H9 (cell line): ENCODE measurements at regions not wholly inside any gene's neighbourhood (a gene's known extent, or its start where the extent isn't known, plus 50 kb on each side); places are given as distances from the start of the nearest gene placed in this dataset.

Source experiments
- DNase-seq: peaks from one replicate; pipeline ENCODE4 v3.0.0-alpha.2; 2017
- H2AFZ ChIP-seq: one replicate; pipeline ENCODE4 v1.6.1; 2013; ENCODE audit warnings: mild to moderate bottlenecking, low read length, control low read depth, moderate library complexity
- H2AK5ac ChIP-seq: 2 replicates; pipeline ENCODE4 v1.6.1; 2013; ENCODE audit warnings: low read length, control low read depth, mixed read lengths; ENCODE audit not compliant: insufficient read length
- H2BK120ac ChIP-seq: one replicate; pipeline ENCODE4 v1.6.1; 2013; ENCODE audit warnings: low read depth, mild to moderate bottlenecking, low read length, control low read depth, inconsistent platforms; ENCODE audit not compliant: poor library complexity, severe bottlenecking
- H2BK12ac ChIP-seq: 2 replicates; pipeline ENCODE4 v1.6.1; 2013; ENCODE audit warnings: low read length, control low read depth, mixed read lengths, low read depth; ENCODE audit not compliant: insufficient read length
- H2BK15ac ChIP-seq: 2 replicates; pipeline ENCODE4 v1.6.1; 2013; ENCODE audit warnings: low read depth, low read length, control low read depth
- H2BK20ac ChIP-seq: one replicate; pipeline ENCODE4 v1.6.1; 2013; ENCODE audit warnings: low read depth, mild to moderate bottlenecking, low read length, control low read depth, inconsistent platforms; ENCODE audit not compliant: poor library complexity, severe bottlenecking
- H2BK5ac ChIP-seq: 2 replicates; pipeline ENCODE4 v1.6.1; 2013; ENCODE audit warnings: low read length, control low read depth, mixed read lengths; ENCODE audit not compliant: insufficient read length
- H3K14ac ChIP-seq: 2 replicates; pipeline ENCODE4 v1.6.1; 2013; ENCODE audit warnings: low read length, control low read depth; ENCODE audit not compliant: insufficient read depth
- H3K18ac ChIP-seq: 2 replicates; pipeline ENCODE4 v1.6.1; 2013; ENCODE audit warnings: low read depth, mild to moderate bottlenecking, mixed read lengths, low read length, control low read depth; ENCODE audit not compliant: insufficient read length
- H3K23ac ChIP-seq: 2 replicates; pipeline ENCODE4 v1.6.1; 2013; ENCODE audit warnings: low read length, control low read depth, mixed read lengths, low read depth; ENCODE audit not compliant: insufficient read length
- H3K23me2 ChIP-seq: 2 replicates; pipeline ENCODE4 v1.6.1; 2013; ENCODE audit warnings: low read depth, mild to moderate bottlenecking, mixed read lengths, low read length, control low read depth; ENCODE audit not compliant: insufficient read length, poor library complexity, severe bottlenecking
- H3K27ac ChIP-seq: 2 replicates; pipeline ENCODE4 v1.5.1; 2013; ENCODE audit warnings: low read length, control low read depth, mixed read lengths, low read depth; ENCODE audit not compliant: insufficient read length
- H3K27me3 ChIP-seq: 2 replicates; pipeline ENCODE4 v1.6.1; 2013; ENCODE audit warnings: low read length, control low read depth, inconsistent platforms; ENCODE audit not compliant: insufficient read depth
- H3K4ac ChIP-seq: 2 replicates; pipeline ENCODE4 v1.6.1; 2013; ENCODE audit warnings: low read depth, mild to moderate bottlenecking, control low read depth, inconsistent platforms, low read length, moderate library complexity
- H3K4me1 ChIP-seq: 2 replicates; pipeline ENCODE4 v1.6.1; 2013; ENCODE audit warnings: low read length, control low read depth, inconsistent platforms; ENCODE audit not compliant: insufficient read depth
- H3K4me2 ChIP-seq: 2 replicates; pipeline ENCODE4 v1.6.1; 2013; ENCODE audit warnings: low read length, control low read depth, mixed read lengths; ENCODE audit not compliant: insufficient read length, insufficient read depth
- H3K56ac ChIP-seq: 2 replicates; pipeline ENCODE4 v1.6.1; 2013; ENCODE audit warnings: low read depth, mild to moderate bottlenecking, mixed read lengths, low read length, control low read depth; ENCODE audit not compliant: insufficient read length
- H3K79me1 ChIP-seq: 2 replicates; pipeline ENCODE4 v1.6.1; 2013; ENCODE audit warnings: low read depth, mild to moderate bottlenecking, moderate library complexity, low read length, control low read depth, inconsistent platforms; ENCODE audit not compliant: insufficient read depth, poor library complexity, severe bottlenecking
- H3K79me2 ChIP-seq: 2 replicates; pipeline ENCODE4 v1.6.1; 2013; ENCODE audit warnings: low read length, control low read depth, inconsistent platforms; ENCODE audit not compliant: insufficient read depth
- H3K9ac ChIP-seq: 2 replicates; pipeline ENCODE4 v1.6.1; 2013; ENCODE audit warnings: low read length, control low read depth, mixed read lengths; ENCODE audit not compliant: insufficient read length; ENCODE audit errors: extremely low read depth
- H3K9me3 ChIP-seq: one replicate; pipeline ENCODE4 v1.6.1; 2013; ENCODE audit warnings: low read depth, low read length, inconsistent platforms; ENCODE audit not compliant: control insufficient read depth
- H3T11ph ChIP-seq: one replicate; pipeline ENCODE4 v1.6.1; 2013; ENCODE audit warnings: mild to moderate bottlenecking, low read length, control low read depth, inconsistent platforms
- H4K20me1 ChIP-seq: one replicate; pipeline ENCODE4 v1.6.1; 2013; ENCODE audit not compliant: control insufficient read depth, insufficient read length, insufficient read depth
- H4K5ac ChIP-seq: 2 replicates; pipeline ENCODE4 v1.6.1; 2013; ENCODE audit warnings: low read depth, mild to moderate bottlenecking, mixed read lengths, low read length, control low read depth; ENCODE audit not compliant: insufficient read length
- H4K8ac ChIP-seq: replicated peaks from 2 replicates; pipeline ENCODE4 v1.6.1; 2013; ENCODE audit warnings: low read length, control low read depth, mixed read lengths, low read depth; ENCODE audit not compliant: insufficient read length
- H4K91ac ChIP-seq: 2 replicates; pipeline ENCODE4 v1.6.1; 2013; ENCODE audit warnings: low read depth, mild to moderate bottlenecking, moderate library complexity, mixed read lengths, low read length, control low read depth; ENCODE audit not compliant: insufficient read length
- H3K27ac Mint-ChIP-seq, 3 experiments: 2 replicates in 2 of 3; 3 replicates in 1 of 3; pipeline ENCODE4 v1.8.0; 2020 to 2021; ENCODE audit warnings: mixed read lengths in 3 of 3, mild to moderate bottlenecking in 1 of 3, moderate library complexity in 1 of 3
- H3K27me3 Mint-ChIP-seq: 2 replicates; pipeline ENCODE4 v1.8.0; 2021; ENCODE audit warnings: low read depth, mild to moderate bottlenecking, moderate library complexity, mixed read lengths
- H3K36me3 Mint-ChIP-seq, 3 experiments: 2 replicates in 2 of 3; 3 replicates in 1 of 3; pipeline ENCODE4 v1.8.0; 2020 to 2021; ENCODE audit warnings: low read depth in 3 of 3, mixed read lengths in 3 of 3; ENCODE audit not compliant: insufficient read depth in 1 of 3
- H3K4me1 Mint-ChIP-seq, 2 experiments: 2 replicates each; pipeline ENCODE4 v1.8.0; 2020; ENCODE audit warnings: mixed read lengths in 2 of 2
- H3K4me3 Mint-ChIP-seq, 2 experiments: 2 replicates in 1 of 2; 3 replicates in 1 of 2; pipeline ENCODE4 v1.8.0; 2020 to 2021; ENCODE audit warnings: mild to moderate bottlenecking in 2 of 2, mixed read lengths in 2 of 2, moderate library complexity in 1 of 2
- H3K9me3 Mint-ChIP-seq, 2 experiments: 2 replicates in 1 of 2; 3 replicates in 1 of 2; pipeline ENCODE4 v1.8.0; 2020; ENCODE audit warnings: mild to moderate bottlenecking in 2 of 2, mixed read lengths in 2 of 2, moderate library complexity in 1 of 2
- CTCF ChIP-seq: fragments of 200-600 bp; sonication (generic); conservative IDR thresholded peaks from 3 replicates; pipeline ENCODE4 v1.8.0; 2021; ENCODE audit warnings: antibody characterized with exemption, mild to moderate bottlenecking
- WGBS: extraction: QIAGEN DNeasy Blood & Tissue Kit; methylation state at CpG from one replicate; pipeline ENCODE4 v1.1.7; 2013; ENCODE audit warnings: missing lambda C conversion rate, low lambda C conversion rate, mixed read lengths; ENCODE audit not compliant: insufficient read length; ENCODE audit errors: extremely low coverage; 5-methylcytosine and 5-hydroxymethylcytosine counted together

- Histone ChIP-seq H3K79me2 (no peaks in the 10 kb centered on the region), H4K91ac (no peak overlapping the region), H2AFZ (no peak overlapping the region), H3K79me1 (no peaks in the 10 kb centered on the region), H3T11ph (no peak overlapping the region), H3K56ac (no peak overlapping the region), H4K8ac (no peak overlapping the region), H4K5ac (no peak overlapping the region), H3K9ac (no peak overlapping the region), H3K27ac (no peak overlapping the region), H2BK15ac (no peak overlapping the region), H3K4me1 (no peaks in the 10 kb centered on the region), H3K18ac (no peak overlapping the region), H4K20me1 (no peaks in the 10 kb centered on the region), H3K4ac (no peak overlapping the region), H3K9me3 (no peaks in the 10 kb centered on the region), H2AK5ac (no peak overlapping the region), H2BK120ac (no peak overlapping the region), H3K4me2 (peak overlapping the region; percentile 77), H3K27me3 (no peaks in the 10 kb centered on the region), H3K14ac (no peak overlapping the region), H2BK20ac (no peak overlapping the region), H3K23me2 (peaks cover 9% of the 10 kb centered on the region), H2BK12ac (no peak overlapping the region), H3K23ac (no peak overlapping the region), H2BK5ac (no peak overlapping the region)
- WGBS, result no CpG with 5 or more reads among the region's 91 CpGs
- no peak overlapping the region for H3K27ac Mint-ChIP-seq
- H3K36me3 Mint-ChIP-seq, result no peaks in the 10 kb centered on the region; a peak in 1 of 7 replicates
- peaks cover 0 to 5% of the 10 kb centered on the region in 2 experiments; a peak in 2 of 5 replicates for H3K9me3 Mint-ChIP-seq
- peak; percentile 74 for TF ChIP-seq CTCF
- peaks cover 17% of the 10 kb centered on the region for H3K27me3 Mint-ChIP-seq
- DNase-seq, result peak; percentile 79
- peaks cover 11 to 34% of the 10 kb centered on the region in 2 experiments for H3K4me1 Mint-ChIP-seq
- peak overlapping the region; percentile 59 to 74; a peak in 3 of 5 replicates for H3K4me3 Mint-ChIP-seq
Measured at GRCh38 chr4:1579001-1579900, 104.9 kb downstream of the FAM53A start.
